Caco-2 (cell line): ENCODE measurements at regions not wholly inside any gene's neighbourhood (a gene's known extent, or its start where the extent isn't known, plus 50 kb on each side); places are given as distances from the start of the nearest gene placed in this dataset.

ENCODE experiments used
- BruUV-seq: library from RNA; stranded (reverse); fragments of 400-500 nt; replicated peaks from 2 replicates; lab custom pipeline; 2021; lab: Mats Ljungman, UMichigan
- CTCF ChIA-PET: fragments of 300-600 bp; sonication (Branson Sonifier 250); formaldehyde crosslinking; loops from one replicate; lab custom pipeline; 2022; ENCODE audit warnings: antibody characterized with exemption; lab: Charles Lee
- POLR2A ChIA-PET: fragments of 300-600 bp; sonication (Branson Sonifier 250); formaldehyde crosslinking; loops from one replicate; lab custom pipeline; 2022; ENCODE audit warnings: antibody characterized with exemption; lab: Charles Lee
- DNase-seq, 2 experiments: peaks; one replicate each; pipeline versions ENCODE4 v3.0.0 to v3.0.0-alpha.2; 2020 to 2022
- H3K27me3 ChIP-seq: replicated peaks from 2 replicates; pipeline ENCODE4 v1.6.0; 2011; ENCODE audit warnings: low read length; ENCODE audit not compliant: control insufficient read depth, insufficient read depth
- H3K36me3 ChIP-seq: 2 replicates; pipeline ENCODE4 v1.5.1; 2011; ENCODE audit warnings: low read length; ENCODE audit not compliant: control insufficient read depth, insufficient read depth
- H3K4me1 ChIP-seq: fragments of 250-450 bp; sonication (Bioruptor Pico); 2 replicates; pipeline ENCODE4 v1.5.1; 2020; ENCODE audit warnings: mild to moderate bottlenecking
- H3K4me3 ChIP-seq: 2 replicates; pipeline ENCODE4 v1.5.1; 2011; ENCODE audit warnings: low read depth, mild to moderate bottlenecking, control low read depth, low read length
- H3K9me3 ChIP-seq: fragments of 250-450 bp; sonication (Bioruptor Pico); 2 replicates; pipeline ENCODE4 v1.5.1; 2020; ENCODE audit warnings: mild to moderate bottlenecking, moderate library complexity
- H3K27ac Mint-ChIP-seq: one replicate; pipeline ENCODE4 v1.8.0; 2022; ENCODE audit warnings: mixed read lengths; ENCODE audit not compliant: unreplicated experiment
- H3K27me3 Mint-ChIP-seq: one replicate; pipeline ENCODE4 v1.8.0; 2022; ENCODE audit warnings: mixed read lengths; ENCODE audit not compliant: insufficient read depth, unreplicated experiment
- H3K36me3 Mint-ChIP-seq: one replicate; pipeline ENCODE4 v1.8.0; 2022; ENCODE audit warnings: mild to moderate bottlenecking, mixed read lengths; ENCODE audit not compliant: insufficient read depth, unreplicated experiment
- H3K4me1 Mint-ChIP-seq: one replicate; pipeline ENCODE4 v1.8.0; 2022; ENCODE audit warnings: low read depth, mixed read lengths; ENCODE audit not compliant: unreplicated experiment
- H3K4me3 Mint-ChIP-seq: one replicate; pipeline ENCODE4 v1.8.0; 2022; ENCODE audit warnings: mild to moderate bottlenecking, moderate library complexity, mixed read lengths; ENCODE audit not compliant: unreplicated experiment
- H3K9me3 Mint-ChIP-seq: one replicate; pipeline ENCODE4 v1.8.0; 2022; ENCODE audit warnings: mixed read lengths; ENCODE audit not compliant: unreplicated experiment
- intact Hi-C: fragments of 100-400 bp; cut with micrococcal nuclease; formaldehyde crosslinking; loops from one replicate; pipeline ENCODE4 v1.10.0; 2022; ENCODE audit not compliant: unreplicated experiment
- TF ChIP-seq, protein P1 (sequence below), 2 experiments: fragments of 200-600 bp in 1 of 2; IDR thresholded peaks; 1 replicate in 1 of 2; 2 replicates in 1 of 2; pipeline versions ENCODE4 v1.5.1 to v1.8.0; 2011 to 2022; ENCODE audit warnings: antibody characterized with exemption in 1 of 2, control low read depth in 1 of 2, inconsistent platforms in 1 of 2, low read depth in 1 of 2, low read length in 1 of 2, mild to moderate bottlenecking in 1 of 2, moderate library complexity in 1 of 2; ENCODE audit not compliant: insufficient read depth in 1 of 2, severe bottlenecking in 1 of 2, unreplicated experiment in 1 of 2

DNA sequence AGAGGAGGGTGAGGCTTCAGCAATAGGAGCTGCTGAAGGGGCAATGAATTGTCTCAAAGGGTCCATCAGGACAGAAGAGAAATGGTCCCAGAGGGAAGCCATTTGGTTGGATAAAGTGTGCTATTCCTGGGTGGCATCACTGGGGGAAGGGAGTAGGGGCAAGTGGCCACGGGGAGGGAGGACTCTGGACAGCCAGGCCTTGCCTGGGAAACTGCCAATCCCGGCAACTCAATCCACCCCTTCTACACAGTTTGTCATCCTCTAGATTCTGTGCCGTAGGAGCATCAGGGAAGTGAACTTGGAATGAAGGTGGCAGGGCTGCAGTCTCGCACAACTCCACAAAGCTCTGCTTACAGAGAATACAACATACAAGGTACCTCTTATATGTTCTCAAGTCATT is 59.5 kb upstream of the RIPOR2 start:
- Histone ChIP-seq H3K9me3 (no peaks in the 10 kb centered on the region), H3K4me1 (peaks cover 6% of the 10 kb centered on the region; the same call in 1 of the 2 replicates), H3K36me3 (no peaks in the 10 kb centered on the region), H3K27me3 (no peaks in the 10 kb centered on the region), H3K4me3 (no peak overlapping the region)
- ChIA-PET POLR2A (no interaction called here), CTCF (no interaction called here)
- intact Hi-C loops: no loop called here
- no peak overlapping the region for H3K27ac Mint-ChIP-seq
- no peak for DNase-seq
- H3K9me3 Mint-ChIP-seq: no peaks in the 10 kb centered on the region
- TF ChIP-seq, protein P1, sequence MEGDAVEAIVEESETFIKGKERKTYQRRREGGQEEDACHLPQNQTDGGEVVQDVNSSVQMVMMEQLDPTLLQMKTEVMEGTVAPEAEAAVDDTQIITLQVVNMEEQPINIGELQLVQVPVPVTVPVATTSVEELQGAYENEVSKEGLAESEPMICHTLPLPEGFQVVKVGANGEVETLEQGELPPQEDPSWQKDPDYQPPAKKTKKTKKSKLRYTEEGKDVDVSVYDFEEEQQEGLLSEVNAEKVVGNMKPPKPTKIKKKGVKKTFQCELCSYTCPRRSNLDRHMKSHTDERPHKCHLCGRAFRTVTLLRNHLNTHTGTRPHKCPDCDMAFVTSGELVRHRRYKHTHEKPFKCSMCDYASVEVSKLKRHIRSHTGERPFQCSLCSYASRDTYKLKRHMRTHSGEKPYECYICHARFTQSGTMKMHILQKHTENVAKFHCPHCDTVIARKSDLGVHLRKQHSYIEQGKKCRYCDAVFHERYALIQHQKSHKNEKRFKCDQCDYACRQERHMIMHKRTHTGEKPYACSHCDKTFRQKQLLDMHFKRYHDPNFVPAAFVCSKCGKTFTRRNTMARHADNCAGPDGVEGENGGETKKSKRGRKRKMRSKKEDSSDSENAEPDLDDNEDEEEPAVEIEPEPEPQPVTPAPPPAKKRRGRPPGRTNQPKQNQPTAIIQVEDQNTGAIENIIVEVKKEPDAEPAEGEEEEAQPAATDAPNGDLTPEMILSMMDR (IDR thresholded peaks at IDR 0.05; ENCODE audit: insufficient read depth in 1 of 2, low read depth in 1 of 2, low read length in 1 of 2, severe bottlenecking in 1 of 2, unreplicated experiment in 1 of 2): no peak
- BruUV-seq: no TSS peak
- H3K27me3 Mint-ChIP-seq: no peaks in the 10 kb centered on the region
- no peak overlapping the region for H3K4me3 Mint-ChIP-seq
- no peaks in the 10 kb centered on the region for H3K36me3 Mint-ChIP-seq
- peaks cover 15% of the 10 kb centered on the region for H3K4me1 Mint-ChIP-seq

DNA sequence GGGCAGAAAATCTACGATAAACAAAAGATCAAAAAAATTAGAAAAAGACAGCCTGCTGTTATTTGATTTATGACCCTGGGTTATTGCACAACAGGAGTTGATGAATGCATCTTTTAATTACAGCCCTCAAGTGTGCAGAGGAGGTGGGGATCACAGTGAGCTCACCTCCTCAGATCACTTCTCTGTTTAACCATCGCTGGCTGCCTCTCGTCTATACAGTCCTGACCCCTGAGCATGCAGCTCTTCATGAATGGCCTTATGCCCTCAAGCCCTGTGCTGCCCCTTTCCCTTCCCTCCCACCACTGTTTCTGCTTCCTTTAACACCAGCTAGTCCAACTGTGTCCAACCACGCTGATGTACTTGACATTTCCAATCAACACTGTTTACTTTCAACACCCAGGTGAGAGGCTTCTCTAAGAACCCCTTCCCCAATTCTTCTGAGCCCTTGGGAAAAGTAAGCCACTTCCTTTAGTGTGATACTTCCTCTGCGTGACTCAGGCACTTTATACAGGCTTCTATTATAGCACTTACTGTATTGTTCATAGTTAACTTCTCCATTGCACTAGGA is 60.6 kb upstream of the RIPOR2 start:
- ChIA-PET POLR2A (no interaction called here), CTCF (no interaction called here)
- no peaks in the 10 kb centered on the region for H3K9me3 ChIP-seq
- no peak for DNase-seq
- no peak overlapping the region for H3K4me3 ChIP-seq
- intact Hi-C loops: no loop called here
- 0 out of 2 replicates have a peak, but pooled peaks cover 6% of the 10 kb centered on the region for H3K4me1 ChIP-seq
- Mint-ChIP-seq H3K4me3 (no peak overlapping the region), H3K27ac (no peak overlapping the region), H3K36me3 (no peaks in the 10 kb centered on the region), H3K9me3 (no peaks in the 10 kb centered on the region), H3K27me3 (no peaks in the 10 kb centered on the region), H3K4me1 (peaks cover 9% of the 10 kb centered on the region)
- no peaks in the 10 kb centered on the region for H3K27me3 ChIP-seq
- TF ChIP-seq, protein P1 (IDR thresholded peaks at IDR 0.05; ENCODE audit: insufficient read depth in 1 of 2, low read depth in 1 of 2, low read length in 1 of 2, severe bottlenecking in 1 of 2, unreplicated experiment in 1 of 2): no peak
- H3K36me3 ChIP-seq: no peaks in the 10 kb centered on the region
- BruUV-seq: no TSS peak

DNA sequence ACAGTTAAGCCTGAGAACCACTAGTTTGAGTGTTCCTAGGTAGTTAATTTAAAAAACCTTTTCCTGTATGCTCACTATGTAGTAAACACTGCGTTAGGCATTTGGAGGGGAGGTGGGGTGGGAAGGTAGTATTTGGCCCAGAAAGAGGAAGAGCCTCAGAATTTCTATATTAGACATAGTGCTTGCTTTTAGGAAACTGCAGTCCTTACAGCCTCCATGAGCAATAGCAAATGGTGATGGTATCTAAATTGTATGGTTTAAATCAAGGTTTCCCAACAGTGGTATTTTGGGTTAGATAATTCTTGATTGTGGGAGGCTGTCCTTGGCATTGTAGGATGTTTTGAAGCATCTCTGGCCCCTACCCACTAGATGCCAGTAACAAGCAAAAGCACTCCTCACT is 61.5 kb upstream of the RIPOR2 start:
- BruUV-seq: no TSS peak
- no peaks in the 10 kb centered on the region for H3K27me3 ChIP-seq
- Mint-ChIP-seq H3K27me3 (no peaks in the 10 kb centered on the region), H3K4me1 (peaks cover 9% of the 10 kb centered on the region), H3K4me3 (no peak overlapping the region), H3K27ac (no peak overlapping the region), H3K36me3 (no peaks in the 10 kb centered on the region), H3K9me3 (no peaks in the 10 kb centered on the region)
- 0 out of 2 replicates have a peak, but pooled peaks cover 6% of the 10 kb centered on the region for H3K4me1 ChIP-seq
- intact Hi-C loops: no loop called here
- ChIA-PET POLR2A (no interaction called here), CTCF (no interaction called here)
- TF ChIP-seq, protein P1 (IDR thresholded peaks at IDR 0.05; ENCODE audit: insufficient read depth in 1 of 2, low read depth in 1 of 2, low read length in 1 of 2, severe bottlenecking in 1 of 2, unreplicated experiment in 1 of 2): no peak
- DNase-seq: no peak
- no peaks in the 10 kb centered on the region for H3K9me3 ChIP-seq
- H3K4me3 ChIP-seq: no peak overlapping the region
- H3K36me3 ChIP-seq: no peaks in the 10 kb centered on the region
